Smooth muscle cell (in vitro differentiated cells): ENCODE measurements at regions not wholly inside any gene's neighbourhood (a gene's known extent, or its start where the extent isn't known, plus 50 kb on each side); places are given as distances from the start of the nearest gene placed in this dataset.
"Not testable (repeated sequence)": the region's sequence is repeated elsewhere in the genome, so short reads cannot be mapped to it uniquely, and the experiment has no call there.

Source experiments
- DNase-seq: peaks from one replicate; lab custom pipeline; 2025; ENCODE audit not compliant: unreplicated experiment; lab: John Stamatoyannopoulos, UW
- H2AFZ ChIP-seq: fragments of 200-600 bp; sonication (generic); 2 replicates; pipeline ENCODE4 v1.6.0; 2016; ENCODE audit warnings: antibody characterized with exemption, low read depth, mild to moderate bottlenecking
- H3F3A ChIP-seq: fragments of 200-600 bp; sonication (generic); 2 replicates; pipeline ENCODE4 v1.6.0; 2017; ENCODE audit warnings: antibody characterized with exemption, low read depth
- H3K27ac ChIP-seq: fragments of 200-600 bp; sonication (generic); 2 replicates; pipeline ENCODE4 v1.5.1; 2016; ENCODE audit warnings: low read depth, mild to moderate bottlenecking
- H3K27me3 ChIP-seq: fragments of 200-600 bp; sonication (generic); 2 replicates; pipeline ENCODE4 v1.6.1; 2016; ENCODE audit warnings: low read depth, mild to moderate bottlenecking
- H3K36me3 ChIP-seq: fragments of 200-600 bp; sonication (generic); 2 replicates; pipeline ENCODE4 v1.5.1; 2016; ENCODE audit warnings: low read depth
- H3K4me1 ChIP-seq: fragments of 200-600 bp; sonication (generic); 2 replicates; pipeline ENCODE4 v1.5.1; 2016; ENCODE audit warnings: low read depth
- H3K4me2 ChIP-seq: fragments of 200-600 bp; sonication (generic); 2 replicates; pipeline ENCODE4 v1.6.0; 2016; ENCODE audit warnings: mild to moderate bottlenecking
- H3K4me3 ChIP-seq: fragments of 200-600 bp; sonication (generic); 2 replicates; pipeline ENCODE4 v1.5.1; 2016; ENCODE audit warnings: mild to moderate bottlenecking
- H3K79me2 ChIP-seq: fragments of 200-600 bp; sonication (generic); 2 replicates; pipeline ENCODE4 v1.6.0; 2016; ENCODE audit warnings: low read depth, mild to moderate bottlenecking
- H3K9ac ChIP-seq: fragments of 200-600 bp; sonication (generic); 2 replicates; pipeline ENCODE4 v1.6.0; 2016; ENCODE audit warnings: low read depth
- H3K9me3 ChIP-seq: fragments of 200-600 bp; sonication (generic); replicated peaks from 2 replicates; pipeline ENCODE4 v1.5.1; 2016; ENCODE audit warnings: low read depth
- H4K20me1 ChIP-seq: fragments of 200-600 bp; sonication (generic); 2 replicates; pipeline ENCODE4 v1.6.0; 2016; ENCODE audit warnings: low read depth
- WGBS: methylation state at CpG from one replicate; pipeline ENCODE4 v1.1.7; 2016; ENCODE audit warnings: low lambda C conversion rate; 5-methylcytosine and 5-hydroxymethylcytosine counted together
- TF ChIP-seq, protein P1 (sequence below): fragments of 200-600 bp; sonication (generic); IDR thresholded peaks from 2 replicates; pipeline ENCODE4 v1.5.1; 2017; ENCODE audit warnings: borderline replicate concordance, mild to moderate bottlenecking, antibody characterized with exemption; ENCODE audit not compliant: insufficient read depth, poor library complexity, severe bottlenecking

DNA sequence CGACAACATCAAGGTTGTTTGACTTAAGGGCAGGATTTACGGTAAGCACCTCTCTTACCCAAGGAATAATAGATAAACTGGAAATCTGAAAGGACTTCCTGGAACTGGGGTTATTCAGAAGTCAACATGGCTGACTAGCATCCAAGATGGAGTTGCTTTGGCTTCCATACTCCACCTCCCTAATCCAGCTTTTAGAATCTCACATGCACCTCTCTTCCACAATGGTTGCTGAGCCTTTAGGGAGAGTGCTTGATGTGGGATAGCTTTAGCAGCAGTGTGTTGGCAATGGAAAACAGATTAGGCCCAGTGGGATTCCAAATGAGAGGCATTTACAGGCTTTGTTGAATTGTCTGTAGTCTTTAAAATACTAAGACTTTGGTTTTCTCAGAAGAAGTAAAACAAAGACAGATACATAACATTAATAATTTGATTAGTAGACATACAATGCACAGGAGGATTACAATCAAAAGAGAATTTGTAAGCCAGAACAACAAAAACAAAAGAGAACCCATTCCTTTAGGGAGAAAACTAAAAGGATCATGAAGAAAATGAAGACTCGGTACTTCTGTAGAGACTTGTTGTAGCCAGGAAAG lies 222.0 kb downstream of the HS3ST3B1 start:
- Histone ChIP-seq H4K20me1 (no peaks in the 10 kb centered on the region), H3K4me3 (no peak overlapping the region), H3K79me2 (no peaks in the 10 kb centered on the region), H3K9ac (no peak overlapping the region), H3K4me1 (peaks cover 11% of the 10 kb centered on the region), H3K4me2 (no peak overlapping the region), H3K27me3 (no peaks in the 10 kb centered on the region), H2AFZ (no peak overlapping the region), H3K27ac (no peak overlapping the region), H3K36me3 (no peaks in the 10 kb centered on the region), H3K9me3 (no peaks in the 10 kb centered on the region), H3F3A (no peaks in the 10 kb centered on the region)
- DNase-seq = no peak
- WGBS = 65% methylated on average over 3 of the region's 3 CpGs
- TF ChIP-seq, protein P1, sequence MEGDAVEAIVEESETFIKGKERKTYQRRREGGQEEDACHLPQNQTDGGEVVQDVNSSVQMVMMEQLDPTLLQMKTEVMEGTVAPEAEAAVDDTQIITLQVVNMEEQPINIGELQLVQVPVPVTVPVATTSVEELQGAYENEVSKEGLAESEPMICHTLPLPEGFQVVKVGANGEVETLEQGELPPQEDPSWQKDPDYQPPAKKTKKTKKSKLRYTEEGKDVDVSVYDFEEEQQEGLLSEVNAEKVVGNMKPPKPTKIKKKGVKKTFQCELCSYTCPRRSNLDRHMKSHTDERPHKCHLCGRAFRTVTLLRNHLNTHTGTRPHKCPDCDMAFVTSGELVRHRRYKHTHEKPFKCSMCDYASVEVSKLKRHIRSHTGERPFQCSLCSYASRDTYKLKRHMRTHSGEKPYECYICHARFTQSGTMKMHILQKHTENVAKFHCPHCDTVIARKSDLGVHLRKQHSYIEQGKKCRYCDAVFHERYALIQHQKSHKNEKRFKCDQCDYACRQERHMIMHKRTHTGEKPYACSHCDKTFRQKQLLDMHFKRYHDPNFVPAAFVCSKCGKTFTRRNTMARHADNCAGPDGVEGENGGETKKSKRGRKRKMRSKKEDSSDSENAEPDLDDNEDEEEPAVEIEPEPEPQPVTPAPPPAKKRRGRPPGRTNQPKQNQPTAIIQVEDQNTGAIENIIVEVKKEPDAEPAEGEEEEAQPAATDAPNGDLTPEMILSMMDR = no peak

DNA sequence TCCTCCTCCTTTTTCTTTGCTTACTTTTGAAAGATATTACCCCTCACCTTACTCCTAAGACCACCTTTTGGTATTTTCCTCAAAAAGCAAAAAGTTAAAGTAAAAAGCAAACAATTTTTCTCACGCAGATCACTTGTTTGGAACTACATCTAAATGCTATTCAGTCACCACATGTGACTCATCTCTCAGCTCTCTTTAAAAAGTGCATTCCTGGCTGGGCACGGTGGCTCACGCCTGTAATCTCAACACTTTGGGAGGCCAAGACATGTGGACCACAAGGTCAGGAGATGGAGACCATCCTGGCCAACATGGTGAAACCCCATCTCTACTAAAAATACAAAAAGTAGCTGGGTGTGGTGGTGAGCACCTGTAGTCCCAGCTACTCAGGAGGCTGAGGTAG lies 218.0 kb downstream of the HS3ST3B1 start:
- H3K4me3 ChIP-seq, H3K9me3 ChIP-seq, H2AFZ ChIP-seq, H3K79me2 ChIP-seq, H3K27me3 ChIP-seq, H3K9ac ChIP-seq, DNase-seq, H4K20me1 ChIP-seq, H3K4me1 ChIP-seq, H3K36me3 ChIP-seq, H3K4me2 ChIP-seq, H3F3A ChIP-seq, H3K27ac ChIP-seq: not testable (repeated sequence)
- 19% methylated on average over 3 of the region's 3 CpGs for WGBS

DNA sequence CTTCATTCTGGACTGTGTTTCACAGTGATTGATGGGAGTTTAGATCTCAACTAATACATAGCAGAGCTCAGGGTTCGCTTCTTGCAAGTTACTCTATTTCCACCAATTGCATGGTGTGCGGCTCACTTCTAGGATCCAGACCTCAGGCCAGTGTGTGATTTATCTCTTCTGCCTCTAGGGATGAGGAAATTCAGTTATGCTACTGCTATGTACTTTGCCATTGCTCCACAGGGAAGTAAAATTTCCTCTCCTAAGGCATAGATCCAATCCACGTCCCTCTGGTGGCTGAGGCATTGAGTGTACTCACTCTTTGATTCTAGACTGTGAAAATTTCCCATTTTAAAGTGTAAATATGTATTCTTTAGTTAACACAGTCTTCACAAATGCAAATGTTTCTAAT lies 214.1 kb downstream of the HS3ST3B1 start:
- 83% methylated on average over 3 of the region's 3 CpGs for WGBS
- H3K27ac ChIP-seq = no peak overlapping the region
- H3F3A ChIP-seq = no peaks in the 10 kb centered on the region
- H3K9ac ChIP-seq = no peak overlapping the region
- no peak for DNase-seq
- no peaks in the 10 kb centered on the region for H3K79me2 ChIP-seq
- no peaks in the 10 kb centered on the region for H3K27me3 ChIP-seq
- no peaks in the 10 kb centered on the region for H4K20me1 ChIP-seq
- no peak overlapping the region for H3K4me3 ChIP-seq
- no peaks in the 10 kb centered on the region for H3K9me3 ChIP-seq
- no peaks in the 10 kb centered on the region for H3K36me3 ChIP-seq
- no peak overlapping the region for H2AFZ ChIP-seq
- H3K4me2 ChIP-seq = no peak overlapping the region
- no peaks in the 10 kb centered on the region for H3K4me1 ChIP-seq
- TF ChIP-seq, protein P1 = no peak

DNA sequence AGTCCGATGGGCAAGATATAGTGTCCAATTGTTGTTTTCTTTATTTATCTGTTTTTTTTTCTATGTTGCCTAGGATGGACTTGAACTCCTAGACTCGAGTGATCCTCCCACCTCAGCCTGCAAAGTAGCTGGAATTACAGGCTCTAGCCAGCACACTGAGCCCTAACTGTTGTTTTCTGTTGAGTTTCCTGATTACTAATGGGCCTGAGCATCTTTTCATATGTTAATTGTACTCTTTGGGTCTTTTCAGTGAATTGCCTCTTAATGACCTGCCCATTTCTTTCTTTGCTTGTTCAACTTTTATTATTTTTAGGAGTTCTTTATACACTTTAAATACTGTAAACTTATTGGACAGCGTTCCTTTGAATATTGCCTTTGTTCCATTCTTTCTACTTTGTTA lies 213.0 kb downstream of the HS3ST3B1 start:
- Histone ChIP-seq H2AFZ (no peak overlapping the region), H3K79me2 (no peaks in the 10 kb centered on the region), H3K9me3 (no peaks in the 10 kb centered on the region), H3K4me2 (no peak overlapping the region), H4K20me1 (no peaks in the 10 kb centered on the region), H3K36me3 (no peaks in the 10 kb centered on the region), H3K27me3 (no peaks in the 10 kb centered on the region), H3F3A (no peaks in the 10 kb centered on the region), H3K27ac (no peak overlapping the region), H3K9ac (no peak overlapping the region), H3K4me1 (no peaks in the 10 kb centered on the region), H3K4me3 (no peak overlapping the region)
- WGBS = 61% methylated on average over 3 of the region's 3 CpGs
- TF ChIP-seq, protein P1 = no peak
- no peak for DNase-seq
